HepG2 (cell line): ENCODE measurements at regions not wholly inside any gene's neighbourhood (a gene's known extent, or its start where the extent isn't known, plus 50 kb on each side); places are given as distances from the start of the nearest gene placed in this dataset.

ENCODE experiments used
- ATAC-seq: fragments of 200-7000 bp; cut with Tn5 transposase; 3 replicates; pipeline ENCODE4 v1.9.1; 2020; ENCODE audit warnings: mild to moderate bottlenecking, moderate library complexity
- BruUV-seq: library from RNA; stranded (reverse); fragments of 400-500 nt; replicated peaks from 2 replicates; lab custom pipeline; 2021; lab: Mats Ljungman, UMichigan
- CTCF ChIA-PET: fragments of 300-600 bp; formaldehyde crosslinking; extraction: SDS; loops from one replicate; lab custom pipeline; 2021; ENCODE audit warnings: low total read pairs, inconsistent platforms, low intra/inter-chr PET ratio; lab: Yijun Ruan, JAX
- POLR2A ChIA-PET: fragments of 350-600 bp; sonication (Branson Sonifier 250); formaldehyde crosslinking; loops from one replicate; lab custom pipeline; 2020; ENCODE audit warnings: antibody characterized with exemption, inconsistent platforms; lab: Yijun Ruan, JAX
- DNase-seq: peaks from one replicate; pipeline ENCODE4 v3.0.0-alpha.2; 2015; ENCODE audit warnings: low spot score
- FAIRE-seq: peaks from 3 replicates; lab custom pipeline; 2011; peaks lifted over from hg19 to GRCh38; lab: Jason Lieb, UNC
- H2AFZ ChIP-seq: one replicate; pipeline ENCODE4 v1.6.1; 2011; ENCODE audit warnings: low read length, inconsistent platforms
- H3K27ac ChIP-seq: fragments of 300-600 bp; 3 replicates; pipeline ENCODE4 v1.8.0; 2011; ENCODE audit warnings: mixed run types, mild to moderate bottlenecking, mixed read lengths, low read length, inconsistent platforms; ENCODE audit not compliant: insufficient read depth; ENCODE audit errors: extremely low read length
- H3K27me3 ChIP-seq, 2 experiments: fragments of 200-600 bp in 1 of 2; 2 replicates in 1 of 2; 3 replicates in 1 of 2; pipeline versions ENCODE4 v1.6.0 to v1.8.0; 2011; ENCODE audit warnings: low read length in 2 of 2, mild to moderate bottlenecking in 2 of 2, moderate library complexity in 2 of 2, inconsistent platforms in 1 of 2; ENCODE audit not compliant: insufficient read depth in 2 of 2, control insufficient read depth in 1 of 2
- H3K36me3 ChIP-seq, 2 experiments: fragments of 200-600 bp in 1 of 2; replicated peaks in 1 of 2; 2 replicates in 1 of 2; 3 replicates in 1 of 2; pipeline versions ENCODE4 v1.5.1 to v1.8.0; 2011; ENCODE audit warnings: low read length in 2 of 2, inconsistent platforms in 1 of 2; ENCODE audit not compliant: insufficient read depth in 2 of 2, control insufficient read depth in 1 of 2
- H3K4me1 ChIP-seq: 2 replicates; pipeline ENCODE4 v1.5.1; 2012; ENCODE audit warnings: low read length, inconsistent platforms; ENCODE audit not compliant: insufficient read depth
- H3K4me2 ChIP-seq: 2 replicates; pipeline ENCODE4 v1.6.0; 2011; ENCODE audit warnings: low read depth, low read length, inconsistent platforms
- H3K4me3 ChIP-seq, 3 experiments: fragments of 200-600 bp in 1 of 3; sonication (generic), shearing (Covaris generic) in 1 of 3; replicated peaks in 1 of 3; 2 replicates each; pipeline ENCODE4 v1.5.1; 2011 to 2016; ENCODE audit warnings: low read length in 3 of 3, inconsistent platforms in 2 of 3, low read depth in 2 of 3, mild to moderate bottlenecking in 2 of 3, control low read depth in 1 of 3, mixed read lengths in 1 of 3; ENCODE audit not compliant: insufficient read depth in 1 of 3
- H3K79me2 ChIP-seq: one replicate; pipeline ENCODE4 v1.6.1; 2011; ENCODE audit warnings: low read length, inconsistent platforms; ENCODE audit not compliant: insufficient read depth
- H3K9ac ChIP-seq: 2 replicates; pipeline ENCODE4 v1.6.0; 2011; ENCODE audit warnings: mild to moderate bottlenecking, low read depth, low read length, inconsistent platforms; ENCODE audit not compliant: insufficient read depth
- H3K9me3 ChIP-seq: 2 replicates; pipeline ENCODE4 v1.5.1; 2012; ENCODE audit warnings: mild to moderate bottlenecking, low read length
- H4K20me1 ChIP-seq: 2 replicates; pipeline ENCODE4 v1.6.0; 2011; ENCODE audit warnings: inconsistent platforms, mild to moderate bottlenecking, low read length, moderate library complexity; ENCODE audit not compliant: insufficient read depth
- ATAD3A ChIP-seq: sonication (generic); formaldehyde crosslinking; IDR thresholded peaks from 2 replicates; pipeline ENCODE4 v1.4.0; 2020; ENCODE audit warnings: missing genetic modification reagents
- HIVEP1 ChIP-seq: sonication (generic); formaldehyde crosslinking; IDR thresholded peaks from 2 replicates; pipeline ENCODE4 v1.4.0; 2020; ENCODE audit warnings: mild to moderate bottlenecking, missing genetic modification reagents
- KAT8 ChIP-seq: IDR thresholded peaks from 2 replicates; pipeline ENCODE4 v1.6.1; 2016; ENCODE audit warnings: missing genetic modification reagents, missing compliant biosample characterization
- KLF16 ChIP-seq, 2 experiments: sonication (generic) in 1 of 2; formaldehyde crosslinking in 1 of 2; IDR thresholded peaks; 2 replicates each; pipeline versions ENCODE4 v1.6.1 to v1.8.0; 2016 to 2023; ENCODE audit warnings: missing genetic modification reagents in 2 of 2, missing compliant biosample characterization in 1 of 2
- ONECUT2 ChIP-seq: sonication (generic); formaldehyde crosslinking; IDR thresholded peaks from 2 replicates; pipeline ENCODE4 v1.4.0; 2020; ENCODE audit warnings: missing genetic modification reagents
- REL ChIP-seq: sonication (generic); formaldehyde crosslinking; conservative IDR thresholded peaks from 2 replicates; pipeline ENCODE4 v1.8.0; 2022; ENCODE audit warnings: mild to moderate bottlenecking, missing genetic modification reagents, moderate library complexity
- SIN3A ChIP-seq: IDR thresholded peaks from 2 replicates; pipeline ENCODE4 v1.6.1; 2011; ENCODE audit warnings: low read depth, mild to moderate bottlenecking, control low read depth, low read length, borderline replicate concordance
- SRSF9 ChIP-seq: fragments of 200-400 bp; formaldehyde crosslinking; IDR thresholded peaks from 2 replicates; pipeline ENCODE4 v1.6.1; 2018; ENCODE audit warnings: borderline replicate concordance, mild to moderate bottlenecking, low read depth, low read length; ENCODE audit not compliant: insufficient read depth, poor library complexity, severe bottlenecking
- TCF7L2 ChIP-seq: IDR thresholded peaks from 2 replicates; pipeline ENCODE4 v1.6.1; 2011; ENCODE audit warnings: mild to moderate bottlenecking, low read depth, low read length, moderate library complexity
- ZBTB1 ChIP-seq: sonication (generic); formaldehyde crosslinking; IDR thresholded peaks from 2 replicates; pipeline ENCODE4 v1.4.0; 2020; ENCODE audit warnings: missing genetic modification reagents, borderline replicate concordance
- ZNF30 ChIP-seq: sonication (generic); formaldehyde crosslinking; IDR thresholded peaks from 2 replicates; pipeline ENCODE4 v1.5.0; 2020; ENCODE audit warnings: mild to moderate bottlenecking, missing genetic modification reagents
- ZNF543 ChIP-seq: sonication (generic); formaldehyde crosslinking; IDR thresholded peaks from 2 replicates; pipeline ENCODE4 v1.4.0; 2020; ENCODE audit warnings: mild to moderate bottlenecking, missing genetic modification reagents
- WGBS: methylation state at CpG from one replicate; pipeline ENCODE4 v1.1.6; 2017; ENCODE audit warnings: low lambda C conversion rate; 5-methylcytosine and 5-hydroxymethylcytosine counted together
- in situ Hi-C: cut with HindIII; loops from 2 replicates; pipeline ENCODE4 v1.10.0; 2017; ENCODE audit warnings: low pct_unique_long_range_greater_than_20kb; ENCODE audit not compliant: extremely low pct_ligation_motif_present
- intact Hi-C: fragments of 100-400 bp; cut with micrococcal nuclease; formaldehyde crosslinking; loops from one replicate; pipeline ENCODE4 v1.10.0; 2022; ENCODE audit not compliant: unreplicated experiment
- TF ChIP-seq, protein P1 (sequence below): sonication (generic); formaldehyde crosslinking; IDR thresholded peaks from 2 replicates; pipeline ENCODE4 v1.8.0; 2022; ENCODE audit warnings: mild to moderate bottlenecking, missing genetic modification reagents, moderate library complexity
- TF ChIP-seq, protein P2 (sequence below): sonication (generic); formaldehyde crosslinking; IDR thresholded peaks from 2 replicates; pipeline ENCODE4 v1.4.0; 2020; ENCODE audit warnings: missing genetic modification reagents, borderline replicate concordance
- TF ChIP-seq, protein P3 (sequence below): IDR thresholded peaks from 2 replicates; pipeline ENCODE4 v1.6.1; 2016; ENCODE audit warnings: control low read depth

DNA sequence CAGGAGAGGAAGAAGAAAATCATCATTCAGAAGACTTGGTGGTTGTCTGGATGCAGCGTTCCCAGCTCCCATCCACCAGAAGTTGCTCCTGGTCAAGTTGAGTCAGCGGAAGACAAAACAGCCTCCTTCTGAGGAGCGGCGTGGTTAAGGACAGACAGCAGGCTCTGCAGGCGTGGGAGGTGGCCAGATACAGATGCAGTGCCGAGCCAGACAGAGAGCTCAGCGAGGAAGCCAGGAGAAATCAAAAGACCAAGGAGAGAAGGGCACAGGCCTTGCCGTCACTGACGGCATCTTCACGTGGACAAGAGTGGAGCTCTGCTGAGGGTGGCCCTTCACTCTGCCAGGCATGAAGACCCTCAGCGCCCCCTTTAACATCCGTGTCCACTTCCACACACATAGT is 158.5 kb downstream of the THBS2 start (continued):
- TF ChIP-seq, protein P1, sequence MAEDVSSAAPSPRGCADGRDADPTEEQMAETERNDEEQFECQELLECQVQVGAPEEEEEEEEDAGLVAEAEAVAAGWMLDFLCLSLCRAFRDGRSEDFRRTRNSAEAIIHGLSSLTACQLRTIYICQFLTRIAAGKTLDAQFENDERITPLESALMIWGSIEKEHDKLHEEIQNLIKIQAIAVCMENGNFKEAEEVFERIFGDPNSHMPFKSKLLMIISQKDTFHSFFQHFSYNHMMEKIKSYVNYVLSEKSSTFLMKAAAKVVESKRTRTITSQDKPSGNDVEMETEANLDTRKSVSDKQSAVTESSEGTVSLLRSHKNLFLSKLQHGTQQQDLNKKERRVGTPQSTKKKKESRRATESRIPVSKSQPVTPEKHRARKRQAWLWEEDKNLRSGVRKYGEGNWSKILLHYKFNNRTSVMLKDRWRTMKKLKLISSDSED: no peak
- no peak for TF ChIP-seq ZBTB1
- no peak for TF ChIP-seq SIN3A
- TF ChIP-seq KAT8 (CRISPR knock-in tag): no peak
- TF ChIP-seq KLF16 (CRISPR knock-in tag; IDR thresholded peaks at IDR 0.05): no peak
- no peak for TF ChIP-seq HIVEP1 (CRISPR knock-in tag)
- TF ChIP-seq SRSF9: no peak

DNA sequence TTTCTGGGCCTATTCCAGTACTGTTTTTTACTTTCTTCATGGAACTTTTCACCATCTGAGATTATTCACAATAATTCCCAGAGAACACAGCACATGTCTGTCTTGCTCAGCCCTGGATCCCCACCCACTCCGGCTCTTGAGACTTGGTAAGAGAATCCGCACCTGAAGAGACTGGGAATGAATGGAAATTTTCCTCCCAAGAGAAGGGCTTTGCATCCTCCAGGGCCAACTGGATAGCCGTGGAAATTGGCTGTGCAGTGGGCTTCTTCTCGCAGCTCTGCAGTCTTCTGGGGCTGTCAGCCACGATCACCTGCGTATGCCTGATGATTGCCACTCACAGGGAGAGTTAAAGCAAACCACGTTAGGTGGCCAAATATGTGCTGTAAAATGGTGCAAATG is 159.1 kb downstream of the THBS2 start:
- WGBS: 29% methylated on average over 7 of the region's 7 CpGs
- Histone ChIP-seq H3K27ac (no peak overlapping the region), H3K36me3 (no peaks in the 10 kb centered on the region), H3K79me2 (no peaks in the 10 kb centered on the region), H3K4me1 (no peaks in the 10 kb centered on the region), H2AFZ (no peak overlapping the region), H3K9me3 (peaks cover 29% of the 10 kb centered on the region), H4K20me1 (no peaks in the 10 kb centered on the region), H3K9ac (no peak overlapping the region), H3K27me3 (peaks cover 0 to 13% of the 10 kb centered on the region in 2 experiments), H3K4me2 (no peak overlapping the region), H3K4me3 (no peak overlapping the region)
- in situ Hi-C loops (no loop called here), intact Hi-C loops (no loop called here)
- CTCF ChIA-PET: no interaction called here
- no peak for DNase-seq
- no peak for ATAC-seq
- no TSS peak for BruUV-seq
- POLR2A ChIA-PET: no interaction called here
- FAIRE-seq: no peak
- TF ChIP-seq, protein P2, sequence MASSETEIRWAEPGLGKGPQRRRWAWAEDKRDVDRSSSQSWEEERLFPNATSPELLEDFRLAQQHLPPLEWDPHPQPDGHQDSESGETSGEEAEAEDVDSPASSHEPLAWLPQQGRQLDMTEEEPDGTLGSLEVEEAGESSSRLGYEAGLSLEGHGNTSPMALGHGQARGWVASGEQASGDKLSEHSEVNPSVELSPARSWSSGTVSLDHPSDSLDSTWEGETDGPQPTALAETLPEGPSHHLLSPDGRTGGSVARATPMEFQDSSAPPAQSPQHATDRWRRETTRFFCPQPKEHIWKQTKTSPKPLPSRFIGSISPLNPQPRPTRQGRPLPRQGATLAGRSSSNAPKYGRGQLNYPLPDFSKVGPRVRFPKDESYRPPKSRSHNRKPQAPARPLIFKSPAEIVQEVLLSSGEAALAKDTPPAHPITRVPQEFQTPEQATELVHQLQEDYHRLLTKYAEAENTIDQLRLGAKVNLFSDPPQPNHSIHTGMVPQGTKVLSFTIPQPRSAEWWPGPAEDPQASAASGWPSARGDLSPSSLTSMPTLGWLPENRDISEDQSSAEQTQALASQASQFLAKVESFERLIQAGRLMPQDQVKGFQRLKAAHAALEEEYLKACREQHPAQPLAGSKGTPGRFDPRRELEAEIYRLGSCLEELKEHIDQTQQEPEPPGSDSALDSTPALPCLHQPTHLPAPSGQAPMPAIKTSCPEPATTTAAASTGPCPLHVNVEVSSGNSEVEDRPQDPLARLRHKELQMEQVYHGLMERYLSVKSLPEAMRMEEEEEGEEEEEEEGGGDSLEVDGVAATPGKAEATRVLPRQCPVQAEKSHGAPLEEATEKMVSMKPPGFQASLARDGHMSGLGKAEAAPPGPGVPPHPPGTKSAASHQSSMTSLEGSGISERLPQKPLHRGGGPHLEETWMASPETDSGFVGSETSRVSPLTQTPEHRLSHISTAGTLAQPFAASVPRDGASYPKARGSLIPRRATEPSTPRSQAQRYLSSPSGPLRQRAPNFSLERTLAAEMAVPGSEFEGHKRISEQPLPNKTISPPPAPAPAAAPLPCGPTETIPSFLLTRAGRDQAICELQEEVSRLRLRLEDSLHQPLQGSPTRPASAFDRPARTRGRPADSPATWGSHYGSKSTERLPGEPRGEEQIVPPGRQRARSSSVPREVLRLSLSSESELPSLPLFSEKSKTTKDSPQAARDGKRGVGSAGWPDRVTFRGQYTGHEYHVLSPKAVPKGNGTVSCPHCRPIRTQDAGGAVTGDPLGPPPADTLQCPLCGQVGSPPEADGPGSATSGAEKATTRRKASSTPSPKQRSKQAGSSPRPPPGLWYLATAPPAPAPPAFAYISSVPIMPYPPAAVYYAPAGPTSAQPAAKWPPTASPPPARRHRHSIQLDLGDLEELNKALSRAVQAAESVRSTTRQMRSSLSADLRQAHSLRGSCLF (CRISPR knock-in tag): no peak
- TF ChIP-seq REL (CRISPR knock-in tag) (no peak), TCF7L2 (no peak), ZNF543 (CRISPR knock-in tag) (no peak), ONECUT2 (CRISPR knock-in tag) (no peak), ZNF30 (CRISPR knock-in tag) (no peak), HIVEP1 (CRISPR knock-in tag) (no peak), ATAD3A (CRISPR knock-in tag) (no peak)
- TF ChIP-seq, protein P3, sequence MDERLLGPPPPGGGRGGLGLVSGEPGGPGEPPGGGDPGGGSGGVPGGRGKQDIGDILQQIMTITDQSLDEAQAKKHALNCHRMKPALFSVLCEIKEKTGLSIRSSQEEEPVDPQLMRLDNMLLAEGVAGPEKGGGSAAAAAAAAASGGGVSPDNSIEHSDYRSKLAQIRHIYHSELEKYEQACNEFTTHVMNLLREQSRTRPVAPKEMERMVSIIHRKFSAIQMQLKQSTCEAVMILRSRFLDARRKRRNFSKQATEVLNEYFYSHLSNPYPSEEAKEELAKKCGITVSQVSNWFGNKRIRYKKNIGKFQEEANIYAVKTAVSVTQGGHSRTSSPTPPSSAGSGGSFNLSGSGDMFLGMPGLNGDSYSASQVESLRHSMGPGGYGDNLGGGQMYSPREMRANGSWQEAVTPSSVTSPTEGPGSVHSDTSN (CRISPR knock-in tag): no peak
